B cell (primary cell): ENCODE measurements at regions not wholly inside any gene's neighbourhood (a gene's known extent, or its start where the extent isn't known, plus 50 kb on each side); places are given as distances from the start of the nearest gene placed in this dataset.

Experiments
- ATAC-seq: fragments of 200-7000 bp; cut with Tn5 transposase; one replicate; pipeline ENCODE4 v1.10.0; 2021; ENCODE audit warnings: low read depth, mild to moderate bottlenecking, moderate number of reproducible peaks, moderate library complexity
- CTCF ChIA-PET: fragments of 350-600 bp; sonication (Branson Sonifier 250); formaldehyde crosslinking; loops from one replicate; lab custom pipeline; 2021; ENCODE audit warnings: antibody characterized with exemption, inconsistent platforms; lab: Charles Lee
- POLR2A ChIA-PET: fragments of 350-600 bp; sonication (Branson Sonifier 250); formaldehyde crosslinking; loops from one replicate; lab custom pipeline; 2021; ENCODE audit warnings: antibody characterized with exemption; lab: Charles Lee
- DNase-seq: peaks from one replicate; pipeline ENCODE4 v3.0.0; 2013
- H2AFZ ChIP-seq: 2 replicates; pipeline ENCODE4 v1.6.1; 2012; ENCODE audit warnings: mild to moderate bottlenecking, low read depth, low read length; ENCODE audit not compliant: insufficient read depth, poor library complexity, severe bottlenecking
- H3K27ac ChIP-seq, 2 donors: 1 replicate in 1 of 2; 2 replicates in 1 of 2; pipeline ENCODE4 v1.5.1; 2012 to 2013; ENCODE audit warnings: low read length in 2 of 2, mild to moderate bottlenecking in 2 of 2, moderate library complexity in 1 of 2
- H3K27me3 ChIP-seq, 4 experiments: fragments of 200-600 bp in 1 of 4; sonication (generic) in 1 of 4; replicated peaks in 1 of 4; 1 replicate in 2 of 4; 2 replicates in 2 of 4; pipeline versions ENCODE4 v1.6.1 to v1.7.0; 2013 to 2016; ENCODE audit warnings: low read length in 3 of 4, mild to moderate bottlenecking in 2 of 4, mixed read lengths in 1 of 4, moderate library complexity in 1 of 4; ENCODE audit not compliant: insufficient read depth in 4 of 4, control insufficient read depth in 3 of 4; ENCODE audit errors: control extremely low read depth in 1 of 4
- H3K36me3 ChIP-seq, 2 experiments: replicated peaks in 1 of 2; 1 replicate in 1 of 2; 2 replicates in 1 of 2; pipeline versions ENCODE4 v1.6.1 to v1.7.1; 2013; ENCODE audit warnings: low read length in 1 of 2; ENCODE audit not compliant: insufficient read depth in 2 of 2, control insufficient read depth in 1 of 2; ENCODE audit errors: control extremely low read depth in 1 of 2, extremely low read depth in 1 of 2
- H3K4me1 ChIP-seq, 2 donors: fragments of 200-600 bp in 1 of 2; sonication (generic) in 1 of 2; 1 replicate in 1 of 2; 2 replicates in 1 of 2; pipeline versions ENCODE4 v1.5.1 to v1.6.1; 2013 to 2017; ENCODE audit warnings: low read length in 2 of 2; ENCODE audit not compliant: control insufficient read depth in 2 of 2, insufficient read depth in 2 of 2
- H3K4me2 ChIP-seq: replicated peaks from 2 replicates; pipeline ENCODE3; 2012; ENCODE audit warnings: mild to moderate bottlenecking, low read depth, low read length; ENCODE audit not compliant: poor library complexity, severe bottlenecking
- H3K4me3 ChIP-seq, 5 experiments: fragments of 200-600 bp in 1 of 5; sonication (generic) in 1 of 5; 1 replicate in 3 of 5; 2 replicates in 2 of 5; pipeline versions ENCODE4 v1.5.1 to v1.7.0; 2011 to 2016; ENCODE audit warnings: low read length in 4 of 5, mild to moderate bottlenecking in 4 of 5, low read depth in 2 of 5, control low read depth in 1 of 5, moderate library complexity in 1 of 5; ENCODE audit not compliant: insufficient read depth in 1 of 5; ENCODE audit errors: control extremely low read depth in 1 of 5, extremely low read depth in 1 of 5
- H3K79me2 ChIP-seq: fragments of 200-600 bp; sonication (generic); one replicate; pipeline ENCODE4 v1.6.0; 2016; ENCODE audit warnings: low read length; ENCODE audit not compliant: control insufficient read depth, insufficient read depth
- H3K9ac ChIP-seq: fragments of 200-600 bp; sonication (generic); 2 replicates; pipeline ENCODE4 v1.6.1; 2017; ENCODE audit warnings: mild to moderate bottlenecking, low read length, moderate library complexity
- H3K9me3 ChIP-seq, 3 donors: one replicate each; pipeline versions ENCODE4 v1.6.1 to v1.7.1; 2013; ENCODE audit warnings: low read length in 2 of 3; ENCODE audit not compliant: control insufficient read depth in 2 of 3, insufficient read depth in 1 of 3; ENCODE audit errors: control extremely low read depth in 1 of 3
- H4K20me1 ChIP-seq: 2 replicates; pipeline ENCODE4 v1.6.0; 2012; ENCODE audit warnings: mild to moderate bottlenecking, low read length; ENCODE audit not compliant: insufficient read depth, control insufficient read depth, poor library complexity, severe bottlenecking
- H3K27ac Mint-ChIP-seq: one replicate; pipeline ENCODE4 v1.8.0; 2021; ENCODE audit warnings: mixed read lengths
- H3K27me3 Mint-ChIP-seq: one replicate; pipeline ENCODE4 v1.8.0; 2021; ENCODE audit warnings: mixed read lengths
- H3K4me1 Mint-ChIP-seq: one replicate; pipeline ENCODE4 v1.8.0; 2021; ENCODE audit warnings: mixed read lengths
- H3K4me3 Mint-ChIP-seq: one replicate; pipeline ENCODE4 v1.8.0; 2021; ENCODE audit warnings: mixed read lengths
- H3K9me3 Mint-ChIP-seq: one replicate; pipeline ENCODE4 v1.8.0; 2022; ENCODE audit warnings: mixed read lengths; ENCODE audit not compliant: insufficient read depth
- CTCF ChIP-seq: fragments of 200-600 bp; IDR thresholded peaks from one replicate; pipeline ENCODE4 v1.8.0; 2022; ENCODE audit warnings: antibody characterized with exemption, mild to moderate bottlenecking
- EZH2 ChIP-seq: IDR thresholded peaks from 2 replicates; pipeline ENCODE4 v1.6.1; 2012; ENCODE audit warnings: borderline replicate concordance, low read depth, mild to moderate bottlenecking, moderate library complexity, low read length; ENCODE audit not compliant: insufficient read depth, poor library complexity, severe bottlenecking
- WGBS: methylation state at CpG from one replicate; pipeline ENCODE4 v1.1.5; 2013; ENCODE audit warnings: missing lambda C conversion rate; ENCODE audit not compliant: insufficient coverage; 5-methylcytosine and 5-hydroxymethylcytosine counted together
- intact Hi-C: fragments of 100-400 bp; cut with micrococcal nuclease; formaldehyde crosslinking; loops from one replicate; pipeline ENCODE4 v1.10.0; 2022

- Histone ChIP-seq H3K4me3 (no peak overlapping the region), H3K4me1 (peaks cover 11 to 17% of the 10 kb centered on the region in 2 donors), H3K27ac (no peak overlapping the region), H3K4me2 (no peak overlapping the region), H3K36me3 (no peaks in the 10 kb centered on the region), H2AFZ (peak overlapping the region; percentile 27), H3K79me2 (no peaks in the 10 kb centered on the region), H3K9ac (no peak overlapping the region), H3K27me3 (no peaks in the 10 kb centered on the region), H3K9me3 (no peaks in the 10 kb centered on the region), H4K20me1 (no peaks in the 10 kb centered on the region)
- CTCF ChIA-PET, result interaction anchor here (1.2 kb wide), 1 partner anchor 10 kb away, joined by 4 read pairs; no protein-coding TSS in a partner anchor
- DNase-seq (no peak), ATAC-seq (no peak)
- Mint-ChIP-seq H3K4me1 (peaks cover 13% of the 10 kb centered on the region), H3K27me3 (no peaks in the 10 kb centered on the region), H3K27ac (no peak overlapping the region), H3K9me3 (no peaks in the 10 kb centered on the region), H3K4me3 (no peak overlapping the region)
- TF ChIP-seq EZH2, result no peak
- TF ChIP-seq CTCF, result no peak
- WGBS, result no CpG with 5 or more reads among the region's 3 CpGs
- intact Hi-C loops, result no loop called here
- POLR2A ChIA-PET, result interaction anchor here (1.1 kb wide), 1 partner anchor 215 kb away, joined by 3 read pairs; no protein-coding TSS in a partner anchor
Measured at GRCh38 chr12:67434671-67435370, 165.7 kb downstream of the CAND1 start.

GRCh38 chr12:67436230-67436629, 167.1 kb downstream of the CAND1 start:
- no peak overlapping the region for H3K27ac Mint-ChIP-seq

More at GRCh38 chr12:67436230-67436629, 167.1 kb downstream of the CAND1 start:
- no peaks in the 10 kb centered on the region for H3K79me2 ChIP-seq
- no peaks in the 10 kb centered on the region for H3K27me3 ChIP-seq
- H3K4me1 ChIP-seq, result peaks cover 11 to 17% of the 10 kb centered on the region in 2 donors
- no CpG with 5 or more reads among the region's 2 CpGs for WGBS
- H3K27ac ChIP-seq, result no peak overlapping the region
- no peak overlapping the region for H3K9ac ChIP-seq
- ChIA-PET POLR2A (no interaction called here), CTCF (interaction anchor here (0.5 to 1.8 kb wide), 2 partner anchors 507 to 722 kb away, joined by 5 read pairs; no protein-coding TSS in a partner anchor)
- TF ChIP-seq CTCF (no peak), EZH2 (no peak)
- Mint-ChIP-seq H3K27me3 (no peaks in the 10 kb centered on the region), H3K9me3 (no peaks in the 10 kb centered on the region), H3K4me1 (peaks cover 14% of the 10 kb centered on the region), H3K4me3 (no peak overlapping the region)
- intact Hi-C loops, result no loop called here
- H2AFZ ChIP-seq, result no peak overlapping the region
- no peaks in the 10 kb centered on the region for H4K20me1 ChIP-seq
- H3K4me3 ChIP-seq, result no peak overlapping the region
- H3K4me2 ChIP-seq, result no peak overlapping the region
- no peak for ATAC-seq
- no peaks in the 10 kb centered on the region for H3K9me3 ChIP-seq
- DNase-seq, result no peak
- H3K36me3 ChIP-seq, result no peaks in the 10 kb centered on the region
